Right lobe of liver (tissue), 6 donors: ENCODE measurements at regions not wholly inside any gene's neighbourhood (a gene's known extent, or its start where the extent isn't known, plus 50 kb on each side); places are given as distances from the start of the nearest gene placed in this dataset.
"Not testable (repeated sequence)": the region's sequence is repeated elsewhere in the genome, so short reads cannot be mapped to it uniquely, and the experiment has no call there.

Source experiments
- ATAC-seq, 4 donors: fragments of 200-7000 bp; cut with Tn5 transposase; one replicate each; pipeline ENCODE4 v1.9.1; 2020; ENCODE audit warnings: mild to moderate bottlenecking in 4 of 4, moderate library complexity in 4 of 4
- DNase-seq, 3 donors: peaks; one replicate each; pipeline ENCODE4 v3.0.0-alpha.2; 2020
- H3K27ac ChIP-seq, 3 donors: fragments of 200-600 bp; one replicate each; pipeline ENCODE4 v1.8.0; 2022
- H3K27me3 ChIP-seq, 2 donors: fragments of 200-600 bp; one replicate each; pipeline ENCODE4 v1.8.0; 2022
- H3K36me3 ChIP-seq, 4 donors: fragments of 200-600 bp; sonication (generic) in 1 of 4; one replicate each; pipeline versions ENCODE4 v1.5.1 to v1.8.0; 2017 to 2022; ENCODE audit warnings: control low read depth in 1 of 4
- H3K4me1 ChIP-seq, 4 donors: fragments of 200-600 bp; sonication (generic) in 1 of 4; one replicate each; pipeline versions ENCODE4 v1.5.1 to v1.8.0; 2017 to 2022; ENCODE audit warnings: control low read depth in 1 of 4
- H3K4me3 ChIP-seq, 3 donors: fragments of 200-600 bp; one replicate each; pipeline ENCODE4 v1.8.0; 2022
- H3K9me3 ChIP-seq, 4 donors: fragments of 200-600 bp; sonication (generic) in 1 of 4; one replicate each; pipeline versions ENCODE4 v1.5.1 to v1.8.0; 2017 to 2022; ENCODE audit warnings: control low read depth in 1 of 4
- POLR2A ChIP-seq: fragments of 450-650 bp; IDR thresholded peaks from one replicate; pipeline ENCODE4 v1.6.1; 2017; ENCODE audit warnings: antibody characterized with exemption, mild to moderate bottlenecking
- WGBS: methylation state at CpG from one replicate; pipeline ENCODE4 v1.1.6; 2018; ENCODE audit warnings: low coverage, low lambda C conversion rate; ENCODE audit not compliant: insufficient coverage; ENCODE audit errors: missing lambda C conversion rate; 5-methylcytosine and 5-hydroxymethylcytosine counted together
- intact Hi-C, 2 donors: fragments of 100-400 bp; cut with DNase I; formaldehyde crosslinking; loops; one replicate each; pipeline versions ENCODE4 v1.11.2 to v1.14.1; 2022
- TF ChIP-seq, protein P1 (sequence below), 4 donors: fragments of 200-600 bp in 3 of 4; fragments of 450-650 bp in 1 of 4; IDR thresholded peaks; one replicate each; pipeline versions ENCODE4 v1.5.1 to v1.8.0; 2016 to 2022; ENCODE audit warnings: antibody characterized with exemption in 4 of 4, mild to moderate bottlenecking in 2 of 4
- donor health status: DM: no; HTN: yes; CAD: no.
- donor health status: DM: no; HTN: no; CAD: no.
- donor health status: DM: no; HTN: no; CAD: no.
- donor health status: DM: no; HTN: yes; CAD: no.
- donor health status: DM: no; HTN: yes; CAD: no.

- TF ChIP-seq, protein P1, sequence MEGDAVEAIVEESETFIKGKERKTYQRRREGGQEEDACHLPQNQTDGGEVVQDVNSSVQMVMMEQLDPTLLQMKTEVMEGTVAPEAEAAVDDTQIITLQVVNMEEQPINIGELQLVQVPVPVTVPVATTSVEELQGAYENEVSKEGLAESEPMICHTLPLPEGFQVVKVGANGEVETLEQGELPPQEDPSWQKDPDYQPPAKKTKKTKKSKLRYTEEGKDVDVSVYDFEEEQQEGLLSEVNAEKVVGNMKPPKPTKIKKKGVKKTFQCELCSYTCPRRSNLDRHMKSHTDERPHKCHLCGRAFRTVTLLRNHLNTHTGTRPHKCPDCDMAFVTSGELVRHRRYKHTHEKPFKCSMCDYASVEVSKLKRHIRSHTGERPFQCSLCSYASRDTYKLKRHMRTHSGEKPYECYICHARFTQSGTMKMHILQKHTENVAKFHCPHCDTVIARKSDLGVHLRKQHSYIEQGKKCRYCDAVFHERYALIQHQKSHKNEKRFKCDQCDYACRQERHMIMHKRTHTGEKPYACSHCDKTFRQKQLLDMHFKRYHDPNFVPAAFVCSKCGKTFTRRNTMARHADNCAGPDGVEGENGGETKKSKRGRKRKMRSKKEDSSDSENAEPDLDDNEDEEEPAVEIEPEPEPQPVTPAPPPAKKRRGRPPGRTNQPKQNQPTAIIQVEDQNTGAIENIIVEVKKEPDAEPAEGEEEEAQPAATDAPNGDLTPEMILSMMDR (IDR thresholded peaks at IDR 0.05) = no peak
- Histone ChIP-seq H3K36me3 (no peaks in the 10 kb centered on the region), H3K4me1 (no peaks in the 10 kb centered on the region), H3K9me3 (no peaks in the 10 kb centered on the region), H3K27me3 (no peaks in the 10 kb centered on the region), H3K4me3 (no peak overlapping the region), H3K27ac (no peak overlapping the region)
- 66% methylated on average over 3 of the region's 3 CpGs for WGBS
- intact Hi-C loops = no loop called here
- DNase-seq = no peak
- ATAC-seq = no peak
Observed at GRCh38 chr4:30117433-30117832, 602.7 kb upstream of the PCDH7 start.

DNA sequence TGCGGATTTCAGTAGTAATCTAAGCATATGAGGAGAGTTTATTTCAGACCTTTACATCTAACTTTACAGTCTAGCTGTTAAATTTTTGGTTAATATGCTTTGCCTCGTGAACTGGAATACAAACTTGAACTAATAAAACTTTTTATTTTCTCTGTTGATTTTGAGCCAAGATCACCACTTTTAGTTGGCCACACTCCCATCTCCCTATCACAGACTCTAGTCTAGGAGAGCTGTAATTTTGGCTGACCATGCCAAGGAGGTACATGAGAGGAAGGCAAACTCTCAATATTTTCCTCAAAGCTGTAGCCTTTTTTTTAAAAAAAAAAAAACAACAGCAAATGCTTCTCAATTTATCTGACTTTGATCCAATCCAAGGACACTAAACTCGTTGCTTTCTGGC, 597.5 kb upstream of the PCDH7 start:
- no peak for DNase-seq
- Histone ChIP-seq H3K27me3 (no peaks in the 10 kb centered on the region), H3K4me3 (no peak overlapping the region), H3K4me1 (no peaks in the 10 kb centered on the region), H3K9me3 (no peaks in the 10 kb centered on the region), H3K36me3 (no peaks in the 10 kb centered on the region), H3K27ac (no peak overlapping the region)
- no peak for TF ChIP-seq POLR2A
- TF ChIP-seq, protein P1 (IDR thresholded peaks at IDR 0.05) = no peak
- intact Hi-C loops = no loop called here
- no peak for ATAC-seq
- 39% methylated on average over 3 of the region's 3 CpGs for whole genome bisulfite sequencing

DNA sequence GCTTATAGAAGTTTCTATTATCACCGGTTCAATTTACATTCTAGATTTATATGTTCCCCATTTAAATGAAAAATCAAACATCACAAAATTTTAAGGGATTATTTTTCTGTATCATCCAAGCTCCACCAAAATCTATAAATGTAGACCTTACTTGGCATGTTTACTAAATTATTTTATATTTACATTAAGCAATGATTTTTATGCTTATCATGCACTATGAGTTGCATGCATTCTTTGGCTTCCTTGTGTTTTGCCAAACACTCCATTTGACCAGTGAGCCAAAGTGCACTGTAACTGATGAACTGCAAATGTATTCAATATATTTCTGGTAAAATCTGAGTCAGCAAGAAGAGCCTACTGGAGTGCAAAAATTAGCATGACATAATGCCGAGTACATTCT, 595.5 kb upstream of the PCDH7 start:
- H3K36me3 ChIP-seq, H3K27me3 ChIP-seq, intact Hi-C loops, H3K4me1 ChIP-seq, H3K4me3 ChIP-seq, H3K9me3 ChIP-seq, H3K27ac ChIP-seq, DNase-seq, ATAC-seq: not testable (repeated sequence)
- 73% methylated on average over 1 of the region's 2 CpGs for WGBS

GRCh38 chr4:30125868-30126267, 594.3 kb upstream of the PCDH7 start:
- Histone ChIP-seq H3K4me3 (no peak overlapping the region), H3K27me3 (no peaks in the 10 kb centered on the region), H3K9me3 (no peaks in the 10 kb centered on the region), H3K4me1 (no peaks in the 10 kb centered on the region), H3K36me3 (no peaks in the 10 kb centered on the region), H3K27ac (no peak overlapping the region)
- no peak for TF ChIP-seq POLR2A
- TF ChIP-seq, protein P1 (IDR thresholded peaks at IDR 0.05) = no peak
- DNase-seq (no peak), ATAC-seq (no peak)
- 12% methylated on average over 1 of the region's 1 CpG for WGBS
- intact Hi-C loops = no loop called here

DNA sequence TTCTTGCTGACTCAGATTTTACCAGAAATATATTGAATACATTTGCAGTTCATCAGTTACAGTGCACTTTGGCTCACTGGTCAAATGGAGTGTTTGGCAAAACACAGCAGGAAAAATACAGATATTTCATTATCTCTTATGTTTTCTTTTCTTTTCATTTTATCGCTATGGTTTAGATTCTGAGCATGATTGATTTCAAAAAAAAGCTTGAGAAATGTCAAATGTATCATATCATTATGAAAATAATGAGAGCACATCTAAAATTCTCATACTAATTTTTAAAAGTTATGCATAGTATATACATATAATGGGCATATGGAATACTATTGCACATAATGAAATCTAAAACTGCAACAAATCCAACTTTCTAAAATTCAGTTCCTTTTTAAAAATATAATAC, 593.8 kb upstream of the PCDH7 start:
- no peak overlapping the region for H3K4me3 ChIP-seq
- no peaks in the 10 kb centered on the region for H3K36me3 ChIP-seq
- DNase-seq (no peak), ATAC-seq (no peak)
- no peaks in the 10 kb centered on the region for H3K4me1 ChIP-seq
- intact Hi-C loops = no loop called here
- no peak overlapping the region for H3K27ac ChIP-seq
- WGBS = 40% methylated on average over 1 of the region's 1 CpG
- H3K9me3 ChIP-seq = no peaks in the 10 kb centered on the region
- TF ChIP-seq POLR2A = no peak
- TF ChIP-seq, protein P1 (IDR thresholded peaks at IDR 0.05) = no peak
- H3K27me3 ChIP-seq = no peaks in the 10 kb centered on the region

GRCh38 chr4:30148828-30149227, 571.3 kb upstream of the PCDH7 start:
- intact Hi-C loops, H3K27ac ChIP-seq, H3K9me3 ChIP-seq, H3K27me3 ChIP-seq, H3K4me1 ChIP-seq, H3K4me3 ChIP-seq, ATAC-seq, H3K36me3 ChIP-seq, DNase-seq: not testable (repeated sequence)
- 38% methylated on average over 5 of the region's 5 CpGs for WGBS

- H3K4me1 ChIP-seq, H3K27ac ChIP-seq, H3K36me3 ChIP-seq, intact Hi-C loops, H3K4me3 ChIP-seq, H3K9me3 ChIP-seq, H3K27me3 ChIP-seq, DNase-seq, ATAC-seq: not testable (repeated sequence)
- 58% methylated on average over 7 of the region's 7 CpGs for WGBS
Observed at GRCh38 chr4:30149539-30149938, 570.6 kb upstream of the PCDH7 start.
